ENCODE measurements at regions not wholly inside any gene's neighbourhood (a gene's known extent, or its start where the extent isn't known, plus 50 kb on each side); places are given as distances from the start of the nearest gene placed in this dataset.

DNA sequence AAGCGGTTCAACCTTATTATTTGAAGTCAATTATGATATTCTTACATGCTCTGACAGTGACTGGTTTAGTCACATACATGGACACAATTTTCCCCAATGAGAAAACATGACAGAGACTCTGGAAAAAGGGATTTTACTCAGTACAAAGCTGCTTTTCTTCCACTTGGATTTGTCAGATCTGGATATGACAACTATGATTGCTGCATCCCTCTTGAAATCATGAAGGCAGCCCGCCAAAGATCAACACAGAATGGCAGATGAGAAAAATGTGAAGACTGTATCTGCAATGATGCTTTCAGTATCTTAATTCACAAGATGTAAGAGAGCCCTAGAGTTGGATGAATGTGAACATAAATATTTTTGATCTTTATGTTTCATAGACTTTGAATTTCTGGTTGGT is 439.6 kb downstream of the CDH8 start:
- no peaks in the 10 kb centered on the region for H3K4me1 ChIP-seq (ENCODE audit: control insufficient read depth, insufficient read depth, low read length)
- no peaks in the 10 kb centered on the region for H3K9me3 ChIP-seq (ENCODE audit: control insufficient read depth in 2 of 2, low read length in 2 of 2)
- H3K27ac ChIP-seq (ENCODE audit: low read length): no peak overlapping the region
- H3K27me3 ChIP-seq (ENCODE audit: control insufficient read depth in 1 of 2, insufficient read depth in 2 of 2, low read length in 2 of 2): no peaks in the 10 kb centered on the region
- H3K36me3 ChIP-seq (ENCODE audit: control insufficient read depth in 2 of 2, insufficient read depth in 2 of 2, low read length in 2 of 2): no peaks in the 10 kb centered on the region
- no peak overlapping the region for H3K9ac ChIP-seq (ENCODE audit: low read length in 2 of 2)
- H3K4me3 ChIP-seq (ENCODE audit: low read length in 2 of 2): no peak overlapping the region

DNA sequence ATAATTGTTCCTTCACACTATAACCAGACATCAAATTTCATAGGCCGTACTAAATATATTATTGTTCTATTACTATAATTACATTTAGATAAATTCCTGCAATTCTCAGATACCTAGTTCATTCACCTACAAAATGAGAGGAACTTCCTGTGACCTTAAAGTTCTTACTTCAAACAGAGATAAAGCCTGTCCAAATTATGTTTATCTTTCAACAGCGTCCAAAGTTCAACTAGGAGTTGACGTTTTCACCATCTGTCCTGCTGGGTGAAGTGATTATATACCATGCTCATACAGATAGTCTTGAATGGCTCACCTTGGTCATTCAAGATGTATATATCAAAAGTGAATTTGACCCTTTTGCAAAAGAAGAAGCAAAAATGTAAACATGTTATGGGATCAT is 440.6 kb downstream of the CDH8 start:
- no peaks in the 10 kb centered on the region for H3K36me3 ChIP-seq (ENCODE audit: control insufficient read depth in 2 of 2, insufficient read depth in 2 of 2, low read length in 2 of 2)
- H3K9ac ChIP-seq (ENCODE audit: low read length in 2 of 2): no peak overlapping the region
- H3K4me1 ChIP-seq (ENCODE audit: control insufficient read depth, insufficient read depth, low read length): no peaks in the 10 kb centered on the region
- H3K27me3 ChIP-seq (ENCODE audit: control insufficient read depth in 1 of 2, insufficient read depth in 2 of 2, low read length in 2 of 2): no peaks in the 10 kb centered on the region
- no peak overlapping the region for H3K4me3 ChIP-seq (ENCODE audit: low read length in 2 of 2)
- no peaks in the 10 kb centered on the region for H3K9me3 ChIP-seq (ENCODE audit: control insufficient read depth in 2 of 2, low read length in 2 of 2)
- H3K27ac ChIP-seq (ENCODE audit: low read length): no peak overlapping the region

DNA sequence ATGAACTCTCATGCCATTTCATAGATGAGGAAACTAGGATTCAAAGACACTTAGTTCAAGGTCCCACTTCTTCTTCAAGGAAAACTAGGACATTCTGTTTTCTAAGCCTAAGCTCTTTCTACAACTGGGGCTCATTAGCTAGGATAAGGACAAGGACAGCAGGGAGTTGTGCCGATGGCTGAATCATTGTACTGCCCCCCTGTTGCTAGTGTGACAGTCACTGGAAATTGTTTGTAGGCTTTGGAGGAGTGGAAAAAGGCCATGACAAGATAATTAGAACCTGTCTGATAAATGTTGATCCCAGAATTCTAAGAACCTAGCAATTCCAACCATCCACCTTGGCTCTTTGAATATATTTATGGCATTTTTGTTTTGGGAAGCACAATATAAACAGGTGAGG is 445.7 kb downstream of the CDH8 start:
- no peak overlapping the region for H3K9ac ChIP-seq (ENCODE audit: low read length in 2 of 2)
- H3K4me1 ChIP-seq (ENCODE audit: control insufficient read depth, insufficient read depth, low read length): no peaks in the 10 kb centered on the region
- H3K27me3 ChIP-seq (ENCODE audit: control insufficient read depth in 1 of 2, insufficient read depth in 2 of 2, low read length in 2 of 2): no peaks in the 10 kb centered on the region
- H3K4me3 ChIP-seq (ENCODE audit: low read length in 2 of 2): no peak overlapping the region
- no peaks in the 10 kb centered on the region for H3K9me3 ChIP-seq (ENCODE audit: control insufficient read depth in 2 of 2, low read length in 2 of 2)
- no peak overlapping the region for H3K27ac ChIP-seq (ENCODE audit: low read length)
- no peaks in the 10 kb centered on the region for H3K36me3 ChIP-seq (ENCODE audit: control insufficient read depth in 2 of 2, insufficient read depth in 2 of 2, low read length in 2 of 2)

DNA sequence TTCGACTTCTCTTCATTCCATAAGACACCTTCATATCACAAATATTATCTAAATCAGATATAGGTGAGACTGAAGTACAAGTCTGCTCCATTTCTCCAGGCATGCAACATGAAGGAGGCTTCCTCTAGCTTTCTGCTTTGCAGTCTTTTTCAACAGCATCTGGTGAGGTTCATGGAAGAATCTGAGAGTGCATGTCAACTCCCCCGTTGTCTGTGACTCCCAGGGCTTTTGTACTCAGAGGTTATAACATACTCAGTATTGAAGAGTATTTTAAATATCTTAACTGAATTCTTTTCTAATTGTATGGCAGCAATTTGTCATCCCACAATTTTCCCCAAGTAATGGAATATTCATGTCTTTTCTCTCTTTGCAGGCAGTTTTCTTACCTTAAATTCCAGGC is 448.7 kb downstream of the CDH8 start:
- Histone ChIP-seq H3K36me3 (ENCODE audit: control insufficient read depth in 2 of 2, insufficient read depth in 2 of 2, low read length in 2 of 2) (no peaks in the 10 kb centered on the region), H3K4me1 (ENCODE audit: control insufficient read depth, insufficient read depth, low read length) (no peaks in the 10 kb centered on the region), H3K27ac (ENCODE audit: low read length) (no peak overlapping the region), H3K27me3 (ENCODE audit: control insufficient read depth in 1 of 2, insufficient read depth in 2 of 2, low read length in 2 of 2) (no peaks in the 10 kb centered on the region), H3K9me3 (ENCODE audit: control insufficient read depth in 2 of 2, low read length in 2 of 2) (no peaks in the 10 kb centered on the region), H3K9ac (ENCODE audit: low read length in 2 of 2) (no peak overlapping the region), H3K4me3 (ENCODE audit: low read length in 2 of 2) (no peak overlapping the region)

DNA sequence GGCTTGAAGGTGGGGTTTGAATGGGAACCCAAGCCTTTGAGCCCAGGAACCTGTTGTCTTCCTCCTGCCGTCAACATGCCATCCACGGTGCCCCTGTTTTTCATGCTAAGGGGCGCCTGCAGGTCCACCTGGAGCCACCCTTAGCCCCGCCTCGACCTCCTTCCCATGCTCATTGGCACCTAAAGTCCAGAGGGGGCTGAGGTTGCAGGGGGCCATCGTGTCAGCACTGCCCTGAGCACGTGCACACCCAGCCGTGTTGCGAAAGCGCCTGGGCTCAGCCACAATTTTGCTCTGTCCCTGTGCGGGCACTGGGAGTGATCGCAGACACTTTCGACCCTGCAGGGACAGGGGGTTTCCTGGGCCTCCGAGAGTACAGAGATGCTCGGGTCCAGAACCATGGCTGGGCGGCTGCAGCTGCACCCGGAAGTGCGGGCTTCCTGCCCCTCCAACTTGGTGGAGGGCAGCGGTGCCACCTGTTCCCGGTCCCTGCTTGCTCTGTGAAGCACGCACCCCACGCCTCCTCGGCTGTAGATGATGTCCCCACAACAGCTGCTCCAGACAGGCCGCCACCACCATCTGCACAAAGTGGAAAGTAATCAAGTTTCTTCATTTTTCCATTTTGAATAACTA is 454.7 kb downstream of the CDH8 start:
- Histone ChIP-seq H3K27ac (ENCODE audit: low read length) (no peak overlapping the region), H3K9ac (ENCODE audit: low read length in 2 of 2) (no peak overlapping the region), H3K4me1 (ENCODE audit: control insufficient read depth, insufficient read depth, low read length) (no peaks in the 10 kb centered on the region), H3K36me3 (ENCODE audit: control insufficient read depth in 2 of 2, insufficient read depth in 2 of 2, low read length in 2 of 2) (no peaks in the 10 kb centered on the region), H3K4me3 (ENCODE audit: low read length in 2 of 2) (no peak overlapping the region), H3K27me3 (ENCODE audit: control insufficient read depth in 1 of 2, insufficient read depth in 2 of 2, low read length in 2 of 2) (no peaks in the 10 kb centered on the region), H3K9me3 (ENCODE audit: control insufficient read depth in 2 of 2, low read length in 2 of 2) (no peaks in the 10 kb centered on the region)

DNA sequence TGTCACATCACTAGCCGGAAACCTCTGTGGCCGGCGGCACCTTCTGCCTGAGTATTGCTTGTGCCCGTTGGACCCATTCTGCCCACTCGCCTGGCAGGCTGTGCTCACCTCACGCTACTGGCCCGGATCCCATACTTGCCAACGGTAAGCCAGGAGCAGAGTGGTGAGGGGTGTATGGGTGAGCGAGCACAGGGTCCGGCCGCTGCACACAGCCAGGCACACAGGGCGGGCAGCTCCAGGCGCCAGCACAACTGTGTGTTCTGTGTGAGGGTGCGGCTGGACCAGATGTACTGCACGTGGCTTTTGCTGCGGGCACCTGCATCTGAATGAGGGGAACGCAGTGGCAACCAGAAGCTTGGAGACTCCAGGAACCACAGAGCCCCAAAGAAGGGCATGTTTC is 455.7 kb downstream of the CDH8 start:
- H3K4me1 ChIP-seq (ENCODE audit: control insufficient read depth, insufficient read depth, low read length): no peaks in the 10 kb centered on the region
- no peaks in the 10 kb centered on the region for H3K9me3 ChIP-seq (ENCODE audit: control insufficient read depth in 2 of 2, low read length in 2 of 2)
- H3K27me3 ChIP-seq (ENCODE audit: control insufficient read depth in 1 of 2, insufficient read depth in 2 of 2, low read length in 2 of 2): no peaks in the 10 kb centered on the region
- H3K27ac ChIP-seq (ENCODE audit: low read length): no peak overlapping the region
- no peaks in the 10 kb centered on the region for H3K36me3 ChIP-seq (ENCODE audit: control insufficient read depth in 2 of 2, insufficient read depth in 2 of 2, low read length in 2 of 2)
- no peak overlapping the region for H3K9ac ChIP-seq (ENCODE audit: low read length in 2 of 2)
- H3K4me3 ChIP-seq (ENCODE audit: low read length in 2 of 2): no peak overlapping the region

DNA sequence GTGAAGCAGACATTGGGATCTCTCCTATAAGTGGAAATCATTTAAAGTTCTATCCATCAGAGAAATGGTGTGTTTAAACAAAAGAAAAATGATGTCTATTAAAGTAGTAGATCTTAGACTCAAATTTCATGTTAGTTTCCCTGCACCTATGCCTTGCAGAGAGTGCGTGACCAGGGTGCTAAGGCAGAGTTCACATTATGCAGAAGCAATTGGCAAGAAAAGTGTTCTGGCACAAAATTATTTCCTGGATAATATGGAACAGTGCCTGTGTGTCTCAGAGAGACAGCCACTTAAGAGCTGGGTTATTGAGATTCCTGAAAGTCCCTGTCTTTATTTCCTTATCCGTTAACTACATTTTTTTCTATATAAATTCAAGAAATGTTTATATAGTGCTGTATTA is 457.0 kb downstream of the CDH8 start:
- Histone ChIP-seq H3K9me3 (ENCODE audit: control insufficient read depth in 2 of 2, low read length in 2 of 2) (no peaks in the 10 kb centered on the region), H3K4me1 (ENCODE audit: control insufficient read depth, insufficient read depth, low read length) (no peaks in the 10 kb centered on the region), H3K27ac (ENCODE audit: low read length) (no peak overlapping the region), H3K4me3 (ENCODE audit: low read length in 2 of 2) (no peak overlapping the region), H3K27me3 (ENCODE audit: control insufficient read depth in 1 of 2, insufficient read depth in 2 of 2, low read length in 2 of 2) (no peaks in the 10 kb centered on the region), H3K36me3 (ENCODE audit: control insufficient read depth in 2 of 2, insufficient read depth in 2 of 2, low read length in 2 of 2) (no peaks in the 10 kb centered on the region), H3K9ac (ENCODE audit: low read length in 2 of 2) (no peak overlapping the region)

DNA sequence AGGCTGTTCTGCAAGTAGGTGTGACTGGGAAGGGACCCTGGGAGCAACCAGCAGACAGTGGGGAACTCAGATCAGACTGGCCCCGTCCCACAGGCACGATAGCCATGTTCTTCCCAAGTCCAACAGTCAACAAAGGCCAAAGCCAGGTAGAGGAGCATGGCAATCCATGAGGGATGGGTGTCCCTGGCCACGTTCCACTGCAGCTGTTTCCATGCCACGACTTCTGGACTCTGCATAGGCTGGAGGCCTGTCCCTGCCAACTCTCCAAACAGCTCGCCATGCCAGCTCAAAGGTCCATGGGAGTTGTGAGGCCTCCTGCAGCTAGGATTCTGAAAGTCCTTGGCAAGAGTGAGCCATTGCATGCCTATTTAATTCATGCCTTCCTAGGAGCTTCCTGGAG is 459.8 kb downstream of the CDH8 start:
- H3K4me3 ChIP-seq (ENCODE audit: low read length in 2 of 2): no peak overlapping the region
- no peak overlapping the region for H3K27ac ChIP-seq (ENCODE audit: low read length)
- H3K36me3 ChIP-seq (ENCODE audit: control insufficient read depth in 2 of 2, insufficient read depth in 2 of 2, low read length in 2 of 2): no peaks in the 10 kb centered on the region
- no peaks in the 10 kb centered on the region for H3K27me3 ChIP-seq (ENCODE audit: control insufficient read depth in 1 of 2, insufficient read depth in 2 of 2, low read length in 2 of 2)
- no peaks in the 10 kb centered on the region for H3K4me1 ChIP-seq (ENCODE audit: control insufficient read depth, insufficient read depth, low read length)
- no peaks in the 10 kb centered on the region for H3K9me3 ChIP-seq (ENCODE audit: control insufficient read depth in 2 of 2, low read length in 2 of 2)
- H3K9ac ChIP-seq (ENCODE audit: low read length in 2 of 2): no peak overlapping the region

DNA sequence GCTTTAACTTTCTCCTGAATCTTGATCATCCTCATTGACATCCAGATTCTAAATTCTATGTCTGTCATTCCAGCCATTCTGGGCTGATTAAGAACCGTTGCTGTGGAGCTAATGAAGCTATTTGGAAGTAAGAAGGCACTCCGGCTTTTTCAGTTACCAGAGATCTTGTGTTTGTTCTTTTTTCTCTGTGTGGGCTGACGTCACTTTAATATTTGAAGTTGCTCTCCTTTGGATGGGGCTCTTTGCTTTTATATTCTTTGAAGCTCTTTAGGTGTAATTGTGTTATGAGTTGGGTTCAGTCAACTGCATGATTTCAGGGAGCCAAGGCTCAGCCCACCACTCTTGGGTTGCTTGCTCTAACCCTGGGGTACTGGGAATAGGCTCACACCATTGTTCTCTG is 460.6 kb downstream of the CDH8 start:
- no peaks in the 10 kb centered on the region for H3K9me3 ChIP-seq (ENCODE audit: control insufficient read depth in 2 of 2, low read length in 2 of 2)
- no peaks in the 10 kb centered on the region for H3K27me3 ChIP-seq (ENCODE audit: control insufficient read depth in 1 of 2, insufficient read depth in 2 of 2, low read length in 2 of 2)
- no peak overlapping the region for H3K4me3 ChIP-seq (ENCODE audit: low read length in 2 of 2)
- no peaks in the 10 kb centered on the region for H3K36me3 ChIP-seq (ENCODE audit: control insufficient read depth in 2 of 2, insufficient read depth in 2 of 2, low read length in 2 of 2)
- no peak overlapping the region for H3K9ac ChIP-seq (ENCODE audit: low read length in 2 of 2)
- H3K27ac ChIP-seq (ENCODE audit: low read length): no peak overlapping the region
- no peaks in the 10 kb centered on the region for H3K4me1 ChIP-seq (ENCODE audit: control insufficient read depth, insufficient read depth, low read length)

DNA sequence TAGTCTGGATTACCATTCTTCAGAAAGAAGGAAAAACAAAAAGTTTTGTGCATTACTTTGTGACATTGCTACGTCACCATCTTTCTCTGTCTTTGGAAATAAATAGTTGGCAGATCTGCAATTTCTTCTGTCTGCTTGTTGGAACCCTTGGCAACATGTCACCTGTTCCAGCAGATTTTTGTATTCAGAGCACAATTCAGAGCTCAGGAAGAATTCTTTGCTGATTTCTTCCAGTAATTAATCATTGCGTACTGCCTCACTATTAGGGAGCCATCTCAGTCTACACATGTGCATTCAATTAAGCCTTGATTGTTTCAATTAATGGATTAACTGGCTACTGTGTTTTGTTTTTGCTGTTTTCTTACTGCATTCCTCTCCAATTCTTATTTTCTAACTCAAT is 467.2 kb downstream of the CDH8 start:
- Histone ChIP-seq H3K9me3 (ENCODE audit: control insufficient read depth in 2 of 2, low read length in 2 of 2) (no peaks in the 10 kb centered on the region), H3K4me1 (ENCODE audit: control insufficient read depth, insufficient read depth, low read length) (no peaks in the 10 kb centered on the region), H3K27ac (ENCODE audit: low read length) (no peak overlapping the region), H3K4me3 (ENCODE audit: low read length in 2 of 2) (no peak overlapping the region), H3K36me3 (ENCODE audit: control insufficient read depth in 2 of 2, insufficient read depth in 2 of 2, low read length in 2 of 2) (no peaks in the 10 kb centered on the region), H3K27me3 (ENCODE audit: control insufficient read depth in 1 of 2, insufficient read depth in 2 of 2, low read length in 2 of 2) (no peaks in the 10 kb centered on the region), H3K9ac (ENCODE audit: low read length in 2 of 2) (no peak overlapping the region)

DNA sequence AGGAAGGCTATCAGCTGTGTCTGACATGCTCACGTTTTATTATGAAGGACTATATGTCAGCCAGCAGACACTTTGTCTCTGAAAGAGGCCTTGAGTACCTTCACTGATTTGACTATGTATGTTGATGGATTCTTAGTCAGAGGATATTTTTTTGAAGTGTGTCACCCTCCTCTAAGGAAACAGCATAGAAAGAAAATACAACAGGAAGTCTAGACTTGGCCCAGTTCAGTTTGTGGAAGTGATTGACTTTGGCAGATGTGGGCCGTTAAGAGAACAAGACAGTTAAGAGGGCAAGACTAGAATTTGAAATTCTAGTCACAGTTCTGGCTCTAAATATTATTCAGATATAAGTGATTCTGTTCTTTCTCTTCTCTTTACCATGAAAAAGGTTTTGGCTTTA is 471.5 kb downstream of the CDH8 start:
- Histone ChIP-seq H3K4me1 (ENCODE audit: control insufficient read depth, insufficient read depth, low read length) (no peaks in the 10 kb centered on the region), H3K27ac (ENCODE audit: low read length) (no peak overlapping the region), H3K9ac (ENCODE audit: low read length in 2 of 2) (no peak overlapping the region), H3K27me3 (ENCODE audit: control insufficient read depth in 1 of 2, insufficient read depth in 2 of 2, low read length in 2 of 2) (no peaks in the 10 kb centered on the region), H3K9me3 (ENCODE audit: control insufficient read depth in 2 of 2, low read length in 2 of 2) (no peaks in the 10 kb centered on the region), H3K36me3 (ENCODE audit: control insufficient read depth in 2 of 2, insufficient read depth in 2 of 2, low read length in 2 of 2) (no peaks in the 10 kb centered on the region), H3K4me3 (ENCODE audit: low read length in 2 of 2) (no peak overlapping the region)
